HG02943 (cell line): ENCODE measurements at regions not wholly inside any gene's neighbourhood (a gene's known extent, or its start where the extent isn't known, plus 50 kb on each side); places are given as distances from the start of the nearest gene placed in this dataset.

Source experiments
- ATAC-seq: cut with Tn5 transposase; IDR thresholded peaks from one replicate; pipeline ENCODE4 v1.9.1; 2021; ENCODE audit warnings: mild to moderate bottlenecking, low read depth, moderate library complexity; ENCODE audit not compliant: unreplicated experiment

- ATAC-seq: no peak
Observed at GRCh38 chr13:106354961-106355360, 180.5 kb downstream of the EFNB2 start.

- ATAC-seq: no peak
Observed at GRCh38 chr13:106352850-106353249, 182.6 kb downstream of the EFNB2 start.

- no peak for ATAC-seq
Observed at GRCh38 chr13:106351251-106351650, 184.2 kb downstream of the EFNB2 start.

- ATAC-seq: no peak
Observed at GRCh38 chr13:106350208-106350607, 185.3 kb downstream of the EFNB2 start.

- ATAC-seq: no peak
Observed at GRCh38 chr13:106349080-106349931, 186.2 kb downstream of the EFNB2 start.

GRCh38 chr13:106348075-106348840, 187.2 kb downstream of the EFNB2 start:
- no peak for ATAC-seq

GRCh38 chr13:106344342-106344741, 191.1 kb downstream of the EFNB2 start:
- ATAC-seq: no peak

GRCh38 chr13:106343836-106344235, 191.6 kb downstream of the EFNB2 start:
- no peak for ATAC-seq

GRCh38 chr13:106340249-106340648, 195.2 kb downstream of the EFNB2 start:
- ATAC-seq: no peak

- ATAC-seq: no peak
Observed at GRCh38 chr13:106337096-106337850, 198.2 kb downstream of the EFNB2 start.

GRCh38 chr13:106336668-106337067, 198.8 kb downstream of the EFNB2 start:
- ATAC-seq: no peak

- ATAC-seq: no peak
Observed at GRCh38 chr13:106332621-106333020, 202.8 kb downstream of the EFNB2 start.

GRCh38 chr13:106331116-106331515, 204.3 kb downstream of the EFNB2 start:
- ATAC-seq: no peak

GRCh38 chr13:106329941-106330340, 205.5 kb downstream of the EFNB2 start:
- no peak for ATAC-seq

- no peak for ATAC-seq
Observed at GRCh38 chr13:106326751-106327150, 208.7 kb downstream of the EFNB2 start.

GRCh38 chr13:106324444-106324843, 211.0 kb downstream of the EFNB2 start:
- ATAC-seq: no peak

GRCh38 chr13:106322628-106323027, 212.8 kb downstream of the EFNB2 start:
- ATAC-seq: no peak

GRCh38 chr13:106318941-106319411, 216.5 kb downstream of the EFNB2 start:
- no peak for ATAC-seq

GRCh38 chr13:106314417-106314816, 221.0 kb downstream of the EFNB2 start:
- ATAC-seq: no peak

- ATAC-seq: no peak
Observed at GRCh38 chr13:106311004-106311403, 224.5 kb downstream of the EFNB2 start.
